HUES6 (cell line): ENCODE measurements at regions not wholly inside any gene's neighbourhood (a gene's known extent, or its start where the extent isn't known, plus 50 kb on each side); places are given as distances from the start of the nearest gene placed in this dataset.
"Not testable (repeated sequence)": the region's sequence is repeated elsewhere in the genome, so short reads cannot be mapped to it uniquely, and the experiment has no call there.

Experiments used
- H3K27ac ChIP-seq: 2 replicates; pipeline ENCODE4 v1.7.0; 2013; ENCODE audit warnings: low read depth, mild to moderate bottlenecking, low read length, inconsistent platforms
- H3K27me3 ChIP-seq: 2 replicates; pipeline ENCODE4 v1.6.1; 2013; ENCODE audit warnings: low read length; ENCODE audit not compliant: control insufficient read depth, insufficient read depth
- H3K36me3 ChIP-seq: 2 replicates; pipeline ENCODE4 v1.6.1; 2013; ENCODE audit warnings: low read length; ENCODE audit not compliant: control insufficient read depth, insufficient read depth
- H3K4me1 ChIP-seq: 2 replicates; pipeline ENCODE4 v1.6.1; 2013; ENCODE audit warnings: low read length; ENCODE audit not compliant: control insufficient read depth, insufficient read depth
- H3K4me3 ChIP-seq: 2 replicates; pipeline ENCODE4 v1.5.1; 2013; ENCODE audit warnings: low read depth, low read length
- H3K9ac ChIP-seq: one replicate; pipeline ENCODE4 v1.6.1; 2013; ENCODE audit warnings: mild to moderate bottlenecking, low read length
- H3K9me3 ChIP-seq: 2 replicates; pipeline ENCODE4 v1.6.1; 2013; ENCODE audit warnings: low read depth, low read length; ENCODE audit not compliant: control insufficient read depth, insufficient read depth

DNA sequence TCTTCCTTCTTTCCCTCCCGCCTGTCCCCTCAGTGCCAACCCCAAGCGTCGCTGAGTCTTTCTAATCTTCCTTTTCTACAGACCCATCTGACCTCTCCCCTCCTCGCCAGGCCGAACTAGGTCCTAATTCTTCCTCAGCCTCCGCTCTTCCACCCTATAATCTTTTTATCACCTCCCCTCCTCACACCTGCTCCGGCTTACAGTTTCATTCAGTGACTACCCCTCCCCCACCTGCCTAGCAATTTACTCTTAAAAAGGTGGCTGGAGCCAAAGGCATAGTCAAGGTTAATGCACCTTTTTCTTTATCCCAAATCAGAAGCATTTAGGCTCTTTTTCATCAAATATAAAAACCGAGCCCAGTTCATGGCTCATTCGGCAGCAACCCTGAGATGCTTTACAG lies 225.6 kb upstream of the DUSP10 start:
- peak overlapping the region; percentile 41; the same call in 1 of the 2 replicates for H3K27ac ChIP-seq
- H3K9ac ChIP-seq: peak overlapping the region; percentile 91
- H3K36me3 ChIP-seq: peaks cover 27% of the 10 kb centered on the region; the same call in 1 of the 2 replicates
- not testable (repeated sequence) for H3K27me3 ChIP-seq, H3K9me3 ChIP-seq
- peak overlapping the region; percentile 64 for H3K4me3 ChIP-seq
- H3K4me1 ChIP-seq: peaks cover 22% of the 10 kb centered on the region

DNA sequence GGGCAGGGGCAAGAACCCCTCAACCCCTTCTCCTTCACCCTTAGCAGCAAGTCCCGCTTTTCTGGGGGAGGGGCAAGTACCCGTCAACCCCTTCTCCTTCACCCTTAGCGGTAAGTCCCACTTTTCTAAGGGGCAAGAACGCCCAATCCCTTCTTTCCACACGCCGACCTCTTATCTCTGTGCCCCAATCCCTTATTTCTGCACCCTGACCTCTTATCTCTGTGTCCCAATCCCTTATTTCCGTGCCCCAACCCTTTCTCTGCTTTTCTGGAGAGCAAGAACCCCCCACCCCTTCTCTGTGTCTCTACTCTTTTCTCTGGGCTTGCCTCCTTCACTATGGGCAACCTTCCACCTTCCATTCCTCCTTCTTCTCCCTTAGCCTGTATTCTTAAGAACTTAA lies 225.0 kb upstream of the DUSP10 start:
- peak overlapping the region; percentile 41; the same call in 1 of the 2 replicates for H3K27ac ChIP-seq
- H3K4me1 ChIP-seq: peaks cover 25% of the 10 kb centered on the region
- H3K4me3 ChIP-seq: peak overlapping the region; percentile 64
- H3K27me3 ChIP-seq, H3K9me3 ChIP-seq: not testable (repeated sequence)
- peak overlapping the region; percentile 91 for H3K9ac ChIP-seq
- H3K36me3 ChIP-seq: peaks cover 27% of the 10 kb centered on the region; the same call in 1 of the 2 replicates

DNA sequence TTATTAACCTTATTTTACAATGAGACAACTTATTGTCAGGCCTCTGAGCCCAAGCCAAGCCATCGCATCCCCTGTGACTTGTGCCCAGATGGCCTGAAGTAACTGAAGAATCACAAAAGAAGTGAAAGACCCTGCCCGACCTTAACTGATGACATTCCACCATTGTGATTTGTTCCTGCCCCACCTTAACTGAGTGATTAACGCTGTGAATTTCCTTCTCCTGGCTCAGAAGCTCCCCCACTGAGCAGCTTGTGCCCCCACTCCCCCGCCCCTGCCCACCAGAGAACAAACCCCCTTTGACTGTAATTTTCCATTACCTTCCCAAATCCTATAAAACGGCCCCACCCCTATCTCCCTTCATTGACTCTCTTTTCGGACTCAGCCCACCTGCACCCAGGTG lies 224.0 kb upstream of the DUSP10 start:
- Histone ChIP-seq H3K36me3 (peaks cover 24% of the 10 kb centered on the region; the same call in 1 of the 2 replicates), H3K4me3 (peak overlapping the region; percentile 64), H3K4me1 (peaks cover 26% of the 10 kb centered on the region), H3K9ac (peak overlapping the region; percentile 91)
- H3K27me3 ChIP-seq, H3K9me3 ChIP-seq, H3K27ac ChIP-seq: not testable (repeated sequence)

DNA sequence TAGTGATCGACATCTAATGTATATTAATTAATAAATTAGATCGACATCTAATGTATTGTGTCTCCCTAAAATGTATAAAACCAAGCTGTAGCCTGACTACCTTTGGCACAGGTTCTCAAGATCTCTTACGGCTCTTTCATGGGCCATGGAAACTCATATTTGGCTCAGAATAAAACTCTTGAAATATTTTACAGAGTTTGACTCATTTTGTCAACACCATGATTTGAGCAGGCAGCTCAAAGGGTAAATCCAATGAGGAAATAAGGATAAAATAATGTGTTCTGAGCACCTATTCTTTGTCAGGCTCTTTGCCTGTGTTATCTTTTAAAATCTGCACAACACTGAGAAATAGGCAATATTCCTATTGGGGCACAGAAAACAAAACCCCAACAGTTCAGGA lies 223.4 kb upstream of the DUSP10 start:
- Histone ChIP-seq H3K27ac (peak overlapping the region; percentile 77), H3K4me1 (peaks cover 28% of the 10 kb centered on the region), H3K9ac (peak overlapping the region; percentile 80), H3K9me3 (no peaks in the 10 kb centered on the region), H3K4me3 (peak overlapping the region; percentile 64; the same call in 1 of the 2 replicates), H3K36me3 (peaks cover 19% of the 10 kb centered on the region; the same call in 1 of the 2 replicates), H3K27me3 (no peaks in the 10 kb centered on the region)

GRCh38 chr1:221963742-221964141 lies 221.9 kb upstream of the DUSP10 start:
- Histone ChIP-seq H3K9ac (no peak overlapping the region), H3K27me3 (no peaks in the 10 kb centered on the region), H3K4me3 (no peak overlapping the region), H3K27ac (no peak overlapping the region), H3K4me1 (peaks cover 31% of the 10 kb centered on the region), H3K36me3 (peaks cover 5% of the 10 kb centered on the region; the same call in 1 of the 2 replicates), H3K9me3 (no peaks in the 10 kb centered on the region)

GRCh38 chr1:221962385-221962784 lies 220.5 kb upstream of the DUSP10 start:
- no peak overlapping the region for H3K4me3 ChIP-seq
- peak overlapping the region; percentile 28; the same call in 1 of the 2 replicates for H3K27ac ChIP-seq
- no peak overlapping the region for H3K9ac ChIP-seq
- H3K4me1 ChIP-seq: peaks cover 36% of the 10 kb centered on the region
- no peaks in the 10 kb centered on the region; the same call in 1 of the 2 replicates for H3K36me3 ChIP-seq
- H3K27me3 ChIP-seq: no peaks in the 10 kb centered on the region
- H3K9me3 ChIP-seq: no peaks in the 10 kb centered on the region

DNA sequence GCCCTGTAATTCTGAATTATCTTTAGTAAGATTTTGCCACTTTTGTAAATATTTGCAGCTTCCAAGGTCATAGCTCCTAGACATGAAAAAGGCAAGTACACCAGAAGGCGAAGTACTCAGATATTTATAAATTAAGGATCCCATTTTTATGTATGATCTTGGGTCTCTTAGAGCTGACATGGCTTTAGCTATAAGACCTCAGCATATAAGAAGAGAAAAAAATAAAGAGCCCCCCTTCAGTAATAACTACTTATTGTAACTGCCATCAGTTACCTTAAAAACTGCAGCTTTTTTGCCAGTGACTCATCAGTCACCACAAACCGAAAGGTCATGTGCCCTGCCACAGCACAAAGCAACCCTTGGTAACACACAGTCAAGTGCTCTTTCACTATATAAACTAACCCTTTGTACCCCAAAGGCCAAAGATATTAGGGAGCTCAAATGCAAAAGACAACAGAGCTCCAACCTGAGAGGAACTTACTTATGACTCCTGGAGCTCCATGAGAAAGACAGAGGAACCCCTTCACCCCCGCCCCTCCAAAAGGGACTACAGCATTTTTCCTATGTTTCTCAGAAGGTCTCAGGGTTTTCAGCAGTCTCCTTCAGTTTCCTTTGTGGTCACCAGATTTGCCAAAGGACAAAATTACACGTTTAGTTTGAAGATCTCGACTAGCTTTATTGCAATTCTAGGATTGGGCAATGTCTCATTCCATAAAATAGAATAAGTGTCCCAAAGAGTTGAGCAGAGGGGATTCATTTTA lies 219.8 kb upstream of the DUSP10 start:
- peak overlapping the region; percentile 10; the same call in 1 of the 2 replicates for H3K27ac ChIP-seq
- H3K9me3 ChIP-seq: no peaks in the 10 kb centered on the region
- no peaks in the 10 kb centered on the region for H3K36me3 ChIP-seq
- no peaks in the 10 kb centered on the region for H3K27me3 ChIP-seq
- H3K4me3 ChIP-seq: no peak overlapping the region
- H3K9ac ChIP-seq: peak overlapping the region; percentile 0
- peaks cover 36% of the 10 kb centered on the region for H3K4me1 ChIP-seq

GRCh38 chr1:221958161-221958562 lies 216.3 kb upstream of the DUSP10 start:
- not testable (repeated sequence) for H3K27ac ChIP-seq, H3K36me3 ChIP-seq, H3K4me3 ChIP-seq, H3K9ac ChIP-seq, H3K27me3 ChIP-seq, H3K9me3 ChIP-seq
- H3K4me1 ChIP-seq: peaks cover 24% of the 10 kb centered on the region

DNA sequence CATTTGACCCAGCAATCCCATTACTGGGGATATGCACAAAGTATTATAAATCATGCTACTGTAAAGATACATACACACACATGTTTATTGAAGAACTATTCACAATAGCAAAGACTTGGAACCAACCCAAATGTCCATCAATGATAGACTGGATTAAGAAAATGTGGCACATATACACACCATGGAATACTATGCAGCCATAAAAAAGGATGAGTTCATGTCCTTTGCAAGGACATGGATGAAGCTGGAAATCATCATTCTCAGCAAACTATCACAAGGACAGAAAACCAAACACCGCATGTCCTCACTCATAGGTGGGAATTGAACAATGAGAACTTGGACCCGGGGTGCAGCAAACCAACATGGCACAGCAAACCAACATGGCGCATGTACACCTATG lies 215.5 kb upstream of the DUSP10 start:
- H3K27ac ChIP-seq, H3K9ac ChIP-seq, H3K27me3 ChIP-seq, H3K9me3 ChIP-seq, H3K36me3 ChIP-seq, H3K4me3 ChIP-seq: not testable (repeated sequence)
- H3K4me1 ChIP-seq: peaks cover 21% of the 10 kb centered on the region

DNA sequence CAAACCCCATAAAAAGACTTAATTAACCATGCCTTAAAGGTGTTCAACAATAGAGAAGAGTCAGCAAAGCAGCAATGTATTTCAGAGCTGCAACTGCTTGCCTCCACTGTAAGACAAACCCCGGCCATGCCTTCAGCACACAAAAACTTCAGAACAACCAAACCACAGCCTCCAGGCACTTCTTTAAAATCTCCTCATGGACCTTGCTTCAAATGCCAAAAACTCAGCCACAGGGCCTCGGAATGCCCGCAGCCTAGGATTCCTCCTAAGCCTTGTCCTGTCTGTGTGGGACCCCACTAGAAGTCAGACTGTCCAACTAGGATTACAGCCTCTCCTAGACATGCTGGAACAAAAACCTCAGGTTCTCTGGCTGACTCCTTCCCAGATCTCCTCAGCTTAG lies 208.1 kb upstream of the DUSP10 start:
- H3K4me3 ChIP-seq: no peak overlapping the region

DNA sequence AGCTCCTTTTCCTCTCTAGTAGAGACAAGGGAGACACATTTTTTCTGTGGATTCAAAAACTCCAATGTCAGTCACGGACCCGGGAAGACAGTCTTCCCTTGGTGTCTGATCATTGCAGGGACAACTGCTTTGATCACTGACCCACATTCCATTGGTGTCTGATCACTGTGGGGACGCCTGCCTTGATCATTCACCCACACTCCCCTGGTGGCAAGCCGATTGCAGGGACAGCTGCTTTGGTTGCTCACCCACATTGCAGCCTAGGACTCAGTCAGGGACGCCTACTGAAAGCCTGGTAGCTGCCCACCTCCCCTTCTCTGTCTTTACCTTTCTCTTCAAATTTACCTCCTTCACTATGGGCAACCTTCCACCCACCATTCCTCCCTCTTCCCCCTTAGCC lies 206.6 kb upstream of the DUSP10 start:
- Histone ChIP-seq H3K27ac (no peak overlapping the region), H3K9ac (no peak overlapping the region), H3K4me3 (no peak overlapping the region), H3K36me3 (no peaks in the 10 kb centered on the region), H3K9me3 (peaks cover 5% of the 10 kb centered on the region; the same call in 1 of the 2 replicates), H3K4me1 (no peaks in the 10 kb centered on the region), H3K27me3 (no peaks in the 10 kb centered on the region)

More for the DNA sequence above, 208.1 kb upstream of the DUSP10 start:
- H3K9me3 ChIP-seq: peaks cover 5% of the 10 kb centered on the region; the same call in 1 of the 2 replicates
- H3K36me3 ChIP-seq: no peaks in the 10 kb centered on the region
- H3K4me1 ChIP-seq: no peaks in the 10 kb centered on the region
- no peak overlapping the region for H3K9ac ChIP-seq
- no peaks in the 10 kb centered on the region for H3K27me3 ChIP-seq
- no peak overlapping the region for H3K27ac ChIP-seq
